Activated CD4-positive, alpha-beta T cell treated with anti-CD3 and anti-CD28 coated beads, Interleukin-2, Interleukin-6, amounts not matched to agents 100 ng/mL and 50 ng/mL, durations not matched to agents 16 hours and 8 hours (primary cell): ENCODE measurements at regions not wholly inside any gene's neighbourhood (a gene's known extent, or its start where the extent isn't known, plus 50 kb on each side); places are given as distances from the start of the nearest gene placed in this dataset.
A peak's percentile ranks its signal among the peaks of the same experiment; 100 is the strongest.

ENCODE experiments used
- DNase-seq: peaks from one replicate; pipeline ENCODE4 v3.0.0-alpha.2; 2020

DNA sequence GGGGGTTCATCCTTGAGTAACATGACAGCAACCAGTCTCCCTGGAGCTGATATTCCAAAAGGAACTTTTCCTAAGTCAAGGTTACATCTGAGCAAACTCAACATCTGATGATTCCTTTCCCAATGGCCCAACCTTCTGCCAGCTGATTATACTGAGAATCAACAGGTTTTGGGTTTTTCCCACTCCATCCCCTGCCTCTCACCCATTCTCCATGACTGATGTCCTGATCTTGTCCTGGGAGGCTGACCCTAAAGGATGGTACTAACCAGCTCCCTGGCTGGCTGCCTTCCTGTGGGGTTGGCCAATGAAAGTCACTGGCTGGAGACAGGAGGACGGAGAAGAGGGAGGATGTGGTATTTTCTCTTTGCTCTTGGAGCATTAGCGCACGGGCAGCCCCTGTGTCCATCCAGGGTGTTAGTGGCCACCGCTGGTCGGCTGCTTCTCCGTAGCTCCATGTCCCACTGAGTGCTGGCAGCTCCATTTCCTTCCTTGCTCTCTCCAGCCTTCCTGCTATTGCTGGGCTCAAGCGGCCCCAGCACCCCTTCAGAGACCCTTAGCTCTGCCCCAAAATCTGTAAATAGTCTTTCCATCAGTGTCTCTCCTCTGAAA, 306.2 kb upstream of the PITRM1 start:
- DNase-seq = no peak

DNA sequence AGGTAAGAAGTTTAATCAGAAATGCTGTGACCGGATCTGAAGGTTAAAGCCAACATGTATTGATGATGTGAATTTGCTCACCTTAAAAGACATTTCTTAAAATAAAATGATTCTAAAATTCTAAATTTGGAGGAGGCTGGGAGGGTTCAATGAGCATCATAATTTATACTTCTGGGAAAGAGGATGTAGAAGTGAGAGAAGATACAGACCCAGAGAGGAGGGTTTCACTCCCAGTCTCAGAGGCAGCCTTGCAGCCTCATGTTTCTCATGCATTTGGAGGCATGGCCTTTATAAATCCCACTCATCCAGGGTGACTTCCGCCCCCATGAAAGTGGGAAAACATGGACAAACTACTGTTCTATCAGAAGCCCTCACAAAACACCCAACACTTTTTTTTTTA, 305.6 kb upstream of the PITRM1 start:
- no peak for DNase-seq

- no peak for DNase-seq
Measured at GRCh38 chr10:3477683-3478082, 305.1 kb upstream of the PITRM1 start.

GRCh38 chr10:3476640-3477448, 304.3 kb upstream of the PITRM1 start:
- DNase-seq = no peak

DNA sequence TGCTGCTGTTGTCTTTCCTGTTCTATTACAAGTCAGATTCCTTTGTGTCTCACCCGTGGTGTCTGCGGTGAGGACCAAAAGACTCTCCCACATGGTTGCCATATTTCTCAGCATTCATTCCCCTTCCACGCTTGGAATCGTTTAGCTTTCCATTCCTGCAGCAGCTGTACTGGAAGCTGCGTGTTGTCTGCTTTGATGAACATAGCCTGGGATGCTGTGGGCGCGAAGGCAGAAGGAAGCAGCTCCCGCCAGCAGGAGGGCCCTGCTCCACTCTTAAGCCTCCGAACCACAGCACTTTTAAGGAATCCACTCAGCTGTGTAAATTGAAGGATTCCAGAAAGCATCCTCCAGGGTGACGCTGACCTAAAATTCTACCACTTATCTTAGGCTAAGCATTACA, 303.6 kb upstream of the PITRM1 start:
- no peak for DNase-seq

DNA sequence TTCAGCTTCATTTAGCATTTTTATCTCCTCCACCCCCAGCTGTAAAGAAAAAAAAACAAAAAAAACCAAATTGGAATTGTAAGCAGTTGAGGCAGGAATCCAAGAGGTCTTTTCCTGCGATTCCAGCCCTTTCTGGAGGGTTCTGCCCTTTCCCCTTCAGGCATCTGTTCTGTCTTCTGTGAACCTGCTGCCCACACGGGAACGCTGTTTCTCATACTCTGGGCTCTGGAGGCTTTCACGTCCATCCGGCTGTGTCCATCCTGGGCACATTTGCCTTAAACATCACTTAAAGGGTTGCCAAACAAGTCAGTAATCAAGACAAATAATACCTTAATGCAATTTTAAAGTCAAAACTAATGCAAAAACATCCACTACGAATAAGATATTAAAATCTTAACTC, 302.8 kb upstream of the PITRM1 start:
- DNase-seq = no peak

DNA sequence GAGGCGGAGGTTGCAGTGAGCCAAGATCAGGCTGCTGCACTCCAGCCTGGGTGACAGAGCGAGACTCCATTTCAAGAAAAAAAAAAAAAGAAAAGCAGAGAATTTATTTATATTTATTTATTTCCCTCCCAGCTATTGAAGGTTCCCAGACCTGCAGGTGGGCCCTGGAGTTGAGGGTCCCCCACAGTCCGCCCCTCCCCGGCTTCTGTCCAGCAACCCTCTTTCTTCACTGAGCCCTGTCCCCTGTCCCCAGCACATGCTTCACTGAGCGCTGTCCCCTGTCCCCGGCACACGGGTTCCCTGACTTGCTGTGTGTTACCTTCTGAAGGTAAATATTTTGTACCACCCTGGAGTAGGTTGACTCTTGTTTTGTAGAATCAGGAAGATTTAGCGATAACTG, 301.7 kb upstream of the PITRM1 start:
- no peak for DNase-seq

DNA sequence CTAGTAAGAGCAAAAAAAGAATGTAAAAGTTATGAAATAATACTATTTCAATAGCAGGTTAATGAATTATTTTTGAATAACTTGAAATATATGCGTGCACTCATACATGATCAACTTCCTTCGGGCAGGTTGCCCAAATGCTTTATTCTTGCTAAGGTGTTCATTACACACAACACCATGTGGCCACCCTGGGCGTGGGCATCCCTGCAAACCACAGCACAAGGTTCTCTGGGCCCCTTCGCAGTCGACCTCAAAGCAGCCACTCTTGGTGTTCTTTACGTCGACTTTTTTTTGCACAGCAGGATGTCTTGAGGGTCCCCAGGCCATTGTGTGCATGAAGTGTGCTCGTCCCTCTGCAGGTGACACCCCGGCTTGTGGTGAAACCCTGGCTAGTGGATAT, 300.7 kb upstream of the PITRM1 start:
- no peak for DNase-seq

GRCh38 chr10:3472287-3473051, 299.9 kb upstream of the PITRM1 start:
- peak; percentile 22 for DNase-seq

- DNase-seq = no peak
Measured at GRCh38 chr10:3471927-3472286, 299.3 kb upstream of the PITRM1 start.

GRCh38 chr10:3471472-3471871, 298.9 kb upstream of the PITRM1 start:
- DNase-seq = no peak

- no peak for DNase-seq
Measured at GRCh38 chr10:3470191-3470590, 297.6 kb upstream of the PITRM1 start.

GRCh38 chr10:3469639-3470020, 297.0 kb upstream of the PITRM1 start:
- no peak for DNase-seq

DNA sequence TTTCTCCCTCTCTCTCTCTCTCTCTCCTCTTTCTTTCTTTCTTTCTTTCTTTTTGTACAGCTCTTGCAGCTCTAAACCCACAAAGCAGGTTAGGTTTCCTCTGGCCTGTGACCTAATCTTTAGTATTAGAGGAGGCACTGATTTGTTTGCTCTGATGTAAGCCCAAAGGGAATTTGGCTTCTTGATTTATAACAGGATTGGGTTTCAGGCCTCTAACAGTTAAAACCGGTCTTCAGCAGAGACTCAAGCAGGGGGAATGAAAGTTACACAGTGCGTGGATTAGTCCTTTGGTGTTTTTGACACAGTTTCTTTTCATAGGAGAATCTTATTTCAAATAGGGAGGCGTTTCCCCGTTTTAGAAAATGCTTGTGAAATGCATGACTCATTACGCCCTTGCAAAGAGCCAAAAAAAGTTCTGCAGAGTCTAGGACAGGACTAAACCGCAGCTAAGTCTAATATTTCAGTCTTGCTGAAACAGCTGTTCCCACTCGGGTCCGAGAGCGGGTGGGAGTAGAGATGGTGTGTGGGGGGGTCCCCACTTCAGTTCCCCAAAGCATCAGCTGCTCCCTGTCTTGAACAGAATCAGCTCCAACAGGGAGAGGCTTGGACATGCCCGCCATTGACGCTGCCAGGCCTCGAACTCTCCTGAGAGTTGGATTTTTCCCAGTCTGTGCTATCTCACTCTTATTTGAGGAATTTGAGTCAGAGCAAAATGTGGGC, 296.5 kb upstream of the PITRM1 start:
- peak; percentile 58 for DNase-seq

DNA sequence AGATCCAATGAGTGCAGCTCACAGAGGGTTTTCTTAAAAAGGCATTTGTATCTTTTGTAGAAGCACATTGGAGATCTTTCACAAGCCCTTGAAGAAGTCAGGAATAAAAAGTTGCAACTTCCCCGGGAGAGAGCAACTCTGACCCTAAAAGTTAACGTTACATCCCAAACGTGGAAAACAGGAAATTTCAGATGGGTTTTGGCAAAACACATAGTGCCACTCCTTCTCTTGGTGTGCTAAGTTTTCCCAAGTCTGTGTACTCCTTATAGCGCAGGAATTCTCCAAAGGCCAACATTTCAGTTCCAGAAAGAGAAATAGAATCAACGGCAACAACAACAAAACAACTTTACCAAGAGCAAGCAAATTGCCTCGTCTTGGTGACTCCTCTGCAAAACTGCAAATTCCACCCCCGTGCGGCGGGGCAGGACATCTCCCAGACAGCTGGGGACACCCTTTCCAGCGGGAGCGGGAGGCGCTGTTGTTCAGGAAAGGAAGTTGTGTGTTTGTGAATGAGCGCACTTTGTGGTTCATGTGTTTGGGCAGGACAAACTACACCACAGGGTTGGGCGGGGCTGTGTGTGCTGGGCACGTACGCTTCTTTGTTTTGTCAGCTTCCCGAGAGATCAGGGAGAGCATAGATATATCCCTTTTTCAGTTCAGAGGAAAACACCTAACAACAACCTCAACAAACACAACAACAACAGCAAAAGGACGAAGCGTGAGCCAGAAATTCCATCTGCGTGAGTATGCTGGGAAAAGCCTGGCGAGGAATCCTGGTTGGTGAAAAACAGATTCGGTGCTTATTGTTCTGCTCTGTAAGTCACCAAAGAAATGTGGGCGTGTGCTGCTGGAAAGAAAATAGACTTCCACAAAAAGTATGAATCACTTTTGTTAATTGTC, 294.7 kb upstream of the PITRM1 start:
- DNase-seq = peak; percentile 47

GRCh38 chr10:3465406-3465891, 292.9 kb upstream of the PITRM1 start:
- no peak for DNase-seq

DNA sequence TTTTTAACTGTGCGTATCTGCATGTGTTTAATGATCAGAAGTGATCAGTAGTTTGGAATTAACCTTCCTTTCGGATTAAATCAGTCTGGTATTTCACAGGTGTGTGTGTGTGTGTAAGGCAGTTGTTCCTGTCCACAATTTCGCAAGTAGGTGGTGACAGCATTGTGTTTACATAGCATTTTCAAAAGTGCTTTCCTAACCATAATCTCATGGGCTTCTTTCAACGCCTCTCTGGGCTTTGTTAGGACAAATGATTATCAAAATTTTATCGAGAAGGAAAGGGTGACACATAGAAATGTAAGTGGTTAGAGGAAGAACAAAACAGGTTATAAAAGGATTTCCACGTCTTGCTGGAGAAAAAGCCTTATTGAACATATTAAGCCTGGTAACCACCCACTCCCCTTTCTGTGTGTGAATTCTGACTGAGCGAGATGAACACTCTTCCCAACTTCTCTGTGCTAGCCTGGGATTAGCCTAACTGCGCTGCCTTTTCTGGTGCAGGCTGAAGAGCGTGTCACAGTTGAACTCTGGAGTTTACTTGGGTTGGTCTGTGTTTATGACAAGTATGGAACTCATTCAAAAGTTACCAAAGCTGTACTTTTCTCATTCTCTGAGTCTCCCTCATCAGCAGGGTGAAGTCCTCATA, 292.3 kb upstream of the PITRM1 start:
- DNase-seq = no peak

- DNase-seq = no peak
Measured at GRCh38 chr10:3460420-3461128, 288.0 kb upstream of the PITRM1 start.

- DNase-seq = no peak
Measured at GRCh38 chr10:3455385-3456334, 283.1 kb upstream of the PITRM1 start.
